Spinal cord (tissue), 9 donors: ENCODE measurements at regions not wholly inside any gene's neighbourhood (a gene's known extent, or its start where the extent isn't known, plus 50 kb on each side); places are given as distances from the start of the nearest gene placed in this dataset.
"Not testable (repeated sequence)": the region's sequence is repeated elsewhere in the genome, so short reads cannot be mapped to it uniquely, and the experiment has no call there.

Experiments
- DNase-seq, 6 donors: peaks; one replicate each; pipeline versions ENCODE4 v3.0.0 to v3.0.0-alpha.2; 2013 to 2015; ENCODE audit warnings: low spot score in 6 of 6, low read depth in 4 of 6
- H3K27ac ChIP-seq: one replicate; pipeline ENCODE4 v1.5.1; 2013; ENCODE audit warnings: low read depth, low read length, control low read depth
- H3K27me3 ChIP-seq: one replicate; pipeline ENCODE4 v1.6.1; 2013; ENCODE audit warnings: low read length; ENCODE audit not compliant: control insufficient read depth, insufficient read depth
- H3K36me3 ChIP-seq: one replicate; pipeline ENCODE4 v1.6.1; 2013; ENCODE audit warnings: low read length; ENCODE audit not compliant: control insufficient read depth, insufficient read depth
- H3K4me1 ChIP-seq: one replicate; pipeline ENCODE4 v1.6.1; 2013; ENCODE audit warnings: low read length; ENCODE audit not compliant: control insufficient read depth, insufficient read depth
- H3K4me3 ChIP-seq: one replicate; pipeline ENCODE4 v1.5.1; 2013; ENCODE audit warnings: low read depth, low read length, control low read depth
- H3K9me3 ChIP-seq: one replicate; pipeline ENCODE4 v1.6.1; 2013; ENCODE audit warnings: low read length; ENCODE audit not compliant: control insufficient read depth, insufficient read depth
- WGBS: methylation state at CpG from one replicate; pipeline ENCODE4 v1.1.5; 2013; ENCODE audit warnings: missing lambda C conversion rate; ENCODE audit not compliant: insufficient coverage; 5-methylcytosine and 5-hydroxymethylcytosine counted together
- donor health status: healthy.

GRCh38 chrX:54615109-54615508 is 85.1 kb downstream of the GNL3L start:
- peaks cover 2% of the 10 kb centered on the region for H3K9me3 ChIP-seq
- no peak for DNase-seq
- no CpG with 5 or more reads among the region's 1 CpG for WGBS
- H3K27me3 ChIP-seq: no peaks in the 10 kb centered on the region
- no peaks in the 10 kb centered on the region for H3K4me1 ChIP-seq
- no peak overlapping the region for H3K4me3 ChIP-seq
- no peaks in the 10 kb centered on the region for H3K36me3 ChIP-seq
- H3K27ac ChIP-seq: no peak overlapping the region

- no peaks in the 10 kb centered on the region for H3K27me3 ChIP-seq
- no peaks in the 10 kb centered on the region for H3K36me3 ChIP-seq
- WGBS: 89% methylated on average over 2 of the region's 3 CpGs
- H3K27ac ChIP-seq: no peak overlapping the region
- no peak overlapping the region for H3K4me3 ChIP-seq
- no peak for DNase-seq
- no peaks in the 10 kb centered on the region for H3K4me1 ChIP-seq
- H3K9me3 ChIP-seq: no peaks in the 10 kb centered on the region
Measured at GRCh38 chrX:54633641-54634040, 103.6 kb downstream of the GNL3L start.

- Histone ChIP-seq H3K9me3 (no peaks in the 10 kb centered on the region), H3K4me1 (no peaks in the 10 kb centered on the region), H3K36me3 (no peaks in the 10 kb centered on the region), H3K4me3 (peak overlapping the region; percentile 53), H3K27ac (peak overlapping the region; percentile 92), H3K27me3 (no peaks in the 10 kb centered on the region)
- WGBS: no CpG with 5 or more reads among the region's 3 CpGs
- DNase-seq: no peak
Measured at GRCh38 chrX:54639018-54639345, 109.0 kb downstream of the GNL3L start.

- peak; percentile 70 to 97 (median 79) for DNase-seq
- 26% methylated on average over 46 of the region's 47 CpGs for WGBS
- H3K27ac ChIP-seq: peak overlapping the region; percentile 92
- no peaks in the 10 kb centered on the region for H3K9me3 ChIP-seq
- H3K4me1 ChIP-seq: no peaks in the 10 kb centered on the region
- H3K36me3 ChIP-seq: no peaks in the 10 kb centered on the region
- H3K4me3 ChIP-seq: peak overlapping the region; percentile 53
- H3K27me3 ChIP-seq: no peaks in the 10 kb centered on the region
Measured at GRCh38 chrX:54639346-54640102, 109.5 kb downstream of the GNL3L start.

GRCh38 chrX:54640103-54640690 is 110.2 kb downstream of the GNL3L start:
- peak overlapping the region; percentile 92 for H3K27ac ChIP-seq
- no peaks in the 10 kb centered on the region for H3K4me1 ChIP-seq
- H3K4me3 ChIP-seq: no peak overlapping the region
- H3K36me3 ChIP-seq: no peaks in the 10 kb centered on the region
- DNase-seq: no peak
- no peaks in the 10 kb centered on the region for H3K27me3 ChIP-seq
- no peaks in the 10 kb centered on the region for H3K9me3 ChIP-seq
- WGBS: 67% methylated on average over 1 of the region's 6 CpGs

GRCh38 chrX:54640736-54641135 is 110.7 kb downstream of the GNL3L start:
- no peak for DNase-seq
- no peaks in the 10 kb centered on the region for H3K36me3 ChIP-seq
- WGBS: 64% methylated on average over 7 of the region's 8 CpGs
- no peaks in the 10 kb centered on the region for H3K27me3 ChIP-seq
- H3K9me3 ChIP-seq: no peaks in the 10 kb centered on the region
- no peaks in the 10 kb centered on the region for H3K4me1 ChIP-seq
- no peak overlapping the region for H3K27ac ChIP-seq
- H3K4me3 ChIP-seq: no peak overlapping the region

- H3K27ac ChIP-seq: no peak overlapping the region
- H3K9me3 ChIP-seq: no peaks in the 10 kb centered on the region
- H3K27me3 ChIP-seq: no peaks in the 10 kb centered on the region
- DNase-seq: no peak
- H3K36me3 ChIP-seq: no peaks in the 10 kb centered on the region
- H3K4me3 ChIP-seq: no peak overlapping the region
- H3K4me1 ChIP-seq: no peaks in the 10 kb centered on the region
Measured at GRCh38 chrX:54641530-54641929, 111.5 kb downstream of the GNL3L start.

- 100% methylated on average over 1 of the region's 4 CpGs for WGBS
- not testable (repeated sequence) for H3K36me3 ChIP-seq, H3K4me1 ChIP-seq, DNase-seq, H3K4me3 ChIP-seq, H3K27me3 ChIP-seq, H3K9me3 ChIP-seq, H3K27ac ChIP-seq
Measured at GRCh38 chrX:54647607-54648006, 117.6 kb downstream of the GNL3L start.

- Histone ChIP-seq H3K4me3 (no peak overlapping the region), H3K9me3 (peaks cover 2% of the 10 kb centered on the region), H3K27me3 (no peaks in the 10 kb centered on the region), H3K4me1 (no peaks in the 10 kb centered on the region), H3K27ac (no peak overlapping the region), H3K36me3 (no peaks in the 10 kb centered on the region)
- no peak for DNase-seq
- WGBS: no CpG with 5 or more reads among the region's 2 CpGs
Measured at GRCh38 chrX:54659547-54659946, 129.5 kb downstream of the GNL3L start.

- Histone ChIP-seq H3K4me1 (no peaks in the 10 kb centered on the region), H3K4me3 (no peak overlapping the region), H3K36me3 (no peaks in the 10 kb centered on the region), H3K9me3 (peaks cover 4% of the 10 kb centered on the region), H3K27ac (no peak overlapping the region), H3K27me3 (no peaks in the 10 kb centered on the region)
- DNase-seq: no peak
- 50% methylated on average over 1 of the region's 1 CpG for WGBS
Measured at GRCh38 chrX:54675762-54676161, 122.3 kb downstream of the ITIH6 start.
